ENCODE measurements at regions not wholly inside any gene's neighbourhood (a gene's known extent, or its start where the extent isn't known, plus 50 kb on each side); places are given as distances from the start of the nearest gene placed in this dataset.

GRCh38 chr9:26548781-26549290 lies 343.8 kb downstream of the CAAP1 start:
- TF ChIP-seq TCF12 (IDR thresholded peaks at IDR 0.05; ENCODE audit: low read depth) (no peak), CEBPB (IDR thresholded peaks at IDR 0.05) (no peak), RAD21 (IDR thresholded peaks at IDR 0.05; ENCODE audit: low read depth) (no peak), YY1 (IDR thresholded peaks at IDR 0.05; ENCODE audit: low read depth) (no peak), REST (IDR thresholded peaks at IDR 0.05; ENCODE audit: low read depth) (no peak), ZBTB7A (IDR thresholded peaks at IDR 0.05; ENCODE audit: low read depth) (no peak), MAX (IDR thresholded peaks at IDR 0.05) (no peak), NFIC (IDR thresholded peaks at IDR 0.05) (no peak), EGR1 (IDR thresholded peaks at IDR 0.05) (no peak), FOXM1 (IDR thresholded peaks at IDR 0.05; ENCODE audit: borderline replicate concordance, low read depth) (no peak), EP300 (IDR thresholded peaks at IDR 0.05; ENCODE audit: borderline replicate concordance) (no peak)

- no peak for TF ChIP-seq CREB1 (IDR thresholded peaks at IDR 0.05; ENCODE audit: low read depth)
- TF ChIP-seq NFIC (IDR thresholded peaks at IDR 0.05) = no peak
- TF ChIP-seq REST (IDR thresholded peaks at IDR 0.05; ENCODE audit: low read depth) = no peak
- no peak for TF ChIP-seq FOXM1 (IDR thresholded peaks at IDR 0.05; ENCODE audit: borderline replicate concordance, low read depth)
- TF ChIP-seq RAD21 (IDR thresholded peaks at IDR 0.05; ENCODE audit: low read depth) = no peak
- TF ChIP-seq CEBPB (IDR thresholded peaks at IDR 0.05) = no peak
- no peak for TF ChIP-seq TCF12 (IDR thresholded peaks at IDR 0.05; ENCODE audit: low read depth)
These were observed 352.6 kb downstream of the CAAP1 start for GRCh38 chr9:26539867-26540493.

- no peak for TF ChIP-seq EGR1 (IDR thresholded peaks at IDR 0.05)
- no peak for TF ChIP-seq RAD21 (IDR thresholded peaks at IDR 0.05; ENCODE audit: low read depth)
- no peak for TF ChIP-seq CEBPB (IDR thresholded peaks at IDR 0.05)
- TF ChIP-seq TAF1 (IDR thresholded peaks at IDR 0.05; ENCODE audit: low read depth) = no peak
- TF ChIP-seq ZBTB7A (IDR thresholded peaks at IDR 0.05; ENCODE audit: low read depth) = no peak
- TF ChIP-seq EP300 (IDR thresholded peaks at IDR 0.05; ENCODE audit: borderline replicate concordance) = no peak
- TF ChIP-seq TCF12 (IDR thresholded peaks at IDR 0.05; ENCODE audit: low read depth) = no peak
- no peak for TF ChIP-seq USF1 (IDR thresholded peaks at IDR 0.05)
- no peak for TF ChIP-seq MAX (IDR thresholded peaks at IDR 0.05)
- TF ChIP-seq FOXM1 (IDR thresholded peaks at IDR 0.05; ENCODE audit: borderline replicate concordance, low read depth) = no peak
- TF ChIP-seq CREB1 (IDR thresholded peaks at IDR 0.05; ENCODE audit: low read depth) = no peak
- no peak for TF ChIP-seq TEAD4 (IDR thresholded peaks at IDR 0.05)
- no peak for TF ChIP-seq REST (IDR thresholded peaks at IDR 0.05; ENCODE audit: low read depth)
- TF ChIP-seq NFIC (IDR thresholded peaks at IDR 0.05) = no peak
- no peak for TF ChIP-seq YY1 (IDR thresholded peaks at IDR 0.05; ENCODE audit: low read depth)
These were observed 355.4 kb downstream of the CAAP1 start for GRCh38 chr9:26537211-26537610.

DNA sequence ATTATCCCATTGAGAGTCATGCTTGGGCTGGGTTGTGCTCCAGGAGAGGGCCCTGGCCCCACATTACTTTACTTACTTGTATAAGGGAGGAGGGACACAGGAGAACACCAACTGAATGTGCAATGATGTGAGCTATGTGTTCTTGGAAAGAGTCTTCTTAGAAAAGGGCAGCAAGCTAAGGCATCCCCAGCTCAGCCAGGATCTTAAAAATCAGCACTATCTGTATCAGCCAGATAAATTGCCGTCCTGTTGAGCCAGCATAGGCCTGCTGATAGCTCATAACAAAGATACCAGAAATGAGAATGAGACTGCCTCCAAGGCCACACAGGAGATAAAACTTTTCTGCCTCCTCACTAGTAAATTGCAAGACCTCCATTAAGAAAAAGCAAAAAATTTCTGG lies 357.5 kb downstream of the CAAP1 start:
- TF ChIP-seq FOXM1 (IDR thresholded peaks at IDR 0.05; ENCODE audit: borderline replicate concordance, low read depth) (no peak), CREB1 (IDR thresholded peaks at IDR 0.05; ENCODE audit: low read depth) (no peak), RAD21 (IDR thresholded peaks at IDR 0.05; ENCODE audit: low read depth) (no peak), TCF12 (IDR thresholded peaks at IDR 0.05; ENCODE audit: low read depth) (no peak), EGR1 (IDR thresholded peaks at IDR 0.05) (no peak), CEBPB (IDR thresholded peaks at IDR 0.05) (no peak), YY1 (IDR thresholded peaks at IDR 0.05; ENCODE audit: low read depth) (no peak), TEAD4 (IDR thresholded peaks at IDR 0.05) (no peak), REST (IDR thresholded peaks at IDR 0.05; ENCODE audit: low read depth) (no peak), MAX (IDR thresholded peaks at IDR 0.05) (no peak), TAF1 (IDR thresholded peaks at IDR 0.05; ENCODE audit: low read depth) (no peak), ZBTB7A (IDR thresholded peaks at IDR 0.05; ENCODE audit: low read depth) (no peak), EP300 (IDR thresholded peaks at IDR 0.05; ENCODE audit: borderline replicate concordance) (no peak), NFIC (IDR thresholded peaks at IDR 0.05) (no peak), USF1 (IDR thresholded peaks at IDR 0.05) (no peak)

Measured in Ishikawa (cell line).